ENCODE measurements at regions not wholly inside any gene's neighbourhood (a gene's known extent, or its start where the extent isn't known, plus 50 kb on each side); places are given as distances from the start of the nearest gene placed in this dataset.

DNA sequence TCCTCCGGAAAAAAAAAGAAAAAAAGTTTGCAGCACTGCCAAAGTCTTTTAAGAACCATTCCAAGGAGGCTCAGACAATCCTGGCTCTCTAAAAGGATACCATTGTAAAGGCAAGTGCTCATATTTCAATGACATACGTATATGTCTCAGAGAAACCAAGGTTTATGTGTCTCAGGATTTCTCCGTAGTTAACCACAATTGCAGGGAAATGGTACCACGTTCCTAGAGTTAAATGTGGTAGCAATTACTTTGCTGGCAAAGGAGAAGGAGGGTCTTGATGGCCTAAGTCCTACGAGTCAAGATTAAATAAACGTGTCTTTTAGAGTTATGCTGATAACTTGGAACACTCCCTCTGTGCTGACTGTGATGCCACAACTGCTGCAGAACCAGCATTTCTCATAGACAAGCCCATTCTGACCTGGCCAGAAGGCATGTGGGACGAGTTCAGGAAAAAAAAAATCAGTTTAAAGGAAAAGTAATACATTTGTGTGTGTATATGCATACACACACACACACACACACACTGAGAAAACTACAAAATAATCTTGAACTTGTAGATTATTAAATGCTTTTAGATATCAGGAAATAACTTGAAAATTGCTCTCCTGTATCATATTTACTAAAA lies 245.9 kb downstream of the FGFR2 start:
- Histone ChIP-seq H3K79me2 (ENCODE audit: control insufficient read depth, insufficient read depth, low read length) (no peaks in the 10 kb centered on the region), H4K20me1 (ENCODE audit: control insufficient read depth, insufficient read depth) (no peaks in the 10 kb centered on the region), H3K36me3 (ENCODE audit: control insufficient read depth in 2 of 2, insufficient read depth in 2 of 2, low read length in 1 of 2) (no peaks in the 10 kb centered on the region), H3K4me3 (no peak overlapping the region), H3K4me2 (ENCODE audit: control insufficient read depth, insufficient read depth) (no peak overlapping the region), H3K27ac (ENCODE audit: control insufficient read depth, insufficient read depth) (no peak overlapping the region), H3K9me3 (replicated peaks; ENCODE audit: control insufficient read depth, insufficient read depth, low read length) (no peaks in the 10 kb centered on the region; the same call in 2 of the 3 replicates), H3K9ac (ENCODE audit: control insufficient read depth, insufficient read depth, low read length) (no peak overlapping the region), H3K4me1 (ENCODE audit: control insufficient read depth, insufficient read depth, low read length) (no peaks in the 10 kb centered on the region), H3K27me3 (replicated peaks in 1 of 2; ENCODE audit: control insufficient read depth in 2 of 2, insufficient read depth in 2 of 2, low read length in 1 of 2) (no peaks in the 10 kb centered on the region), H2AFZ (ENCODE audit: control insufficient read depth, low read depth, low read length) (no peak overlapping the region)
- CTCF ChIA-PET = no interaction called here
- RAD21 ChIA-PET (ENCODE audit: unreplicated experiment) = no interaction called here
- FAIRE-seq (no peak), DNase-seq (ENCODE audit: low read depth, low spot score) (no peak), ATAC-seq (no peak)
- in situ Hi-C loops (cut with MboI) (no loop called here), intact Hi-C loops (cut with micrococcal nuclease; ENCODE audit: unreplicated experiment) (no loop called here)
- BruUV-seq (replicated peaks) = no TSS peak
- 18% methylated on average over 7 of the region's 7 CpGs for WGBS (ENCODE audit: insufficient coverage, insufficient replicate concordance, low lambda C conversion rate, missing lambda C conversion rate)
- SMC1A ChIA-PET (ENCODE audit: uncharacterized antibody, unreplicated experiment) = no interaction called here
- POLR2A ChIA-PET = no interaction called here
- TF ChIP-seq YBX1 (IDR thresholded peaks at IDR 0.05) (no peak), KAT2A (conservative IDR thresholded peaks at IDR 0.05; ENCODE audit: control insufficient read depth, low read depth, low read length) (no peak)
- TF ChIP-seq, protein P1, sequence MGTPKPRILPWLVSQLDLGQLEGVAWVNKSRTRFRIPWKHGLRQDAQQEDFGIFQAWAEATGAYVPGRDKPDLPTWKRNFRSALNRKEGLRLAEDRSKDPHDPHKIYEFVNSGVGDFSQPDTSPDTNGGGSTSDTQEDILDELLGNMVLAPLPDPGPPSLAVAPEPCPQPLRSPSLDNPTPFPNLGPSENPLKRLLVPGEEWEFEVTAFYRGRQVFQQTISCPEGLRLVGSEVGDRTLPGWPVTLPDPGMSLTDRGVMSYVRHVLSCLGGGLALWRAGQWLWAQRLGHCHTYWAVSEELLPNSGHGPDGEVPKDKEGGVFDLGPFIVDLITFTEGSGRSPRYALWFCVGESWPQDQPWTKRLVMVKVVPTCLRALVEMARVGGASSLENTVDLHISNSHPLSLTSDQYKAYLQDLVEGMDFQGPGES (IDR thresholded peaks at IDR 0.05) = no peak

DNA sequence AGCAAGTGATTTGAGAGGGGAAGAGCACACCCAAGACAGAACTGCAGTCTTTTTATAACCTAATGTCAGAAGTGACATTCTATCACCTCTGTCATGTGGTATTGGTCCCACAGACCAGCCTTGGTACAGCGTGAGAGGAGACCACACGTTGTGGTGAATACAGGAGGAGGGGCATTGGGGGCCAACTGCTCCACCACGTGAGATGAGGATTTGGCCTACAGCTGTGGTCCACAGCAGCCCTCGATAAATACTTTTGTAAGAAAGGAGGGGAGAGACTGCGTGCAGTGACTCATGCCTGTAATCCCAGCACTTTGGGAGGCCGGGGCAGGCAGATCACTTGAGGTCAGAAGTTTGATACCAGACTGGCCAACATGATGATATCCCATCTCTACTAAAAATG lies 243.1 kb downstream of the FGFR2 start:
- Histone ChIP-seq H3K27me3 (replicated peaks in 1 of 2; ENCODE audit: control insufficient read depth in 2 of 2, insufficient read depth in 2 of 2, low read length in 1 of 2) (no peaks in the 10 kb centered on the region), H3K36me3 (ENCODE audit: control insufficient read depth in 2 of 2, insufficient read depth in 2 of 2, low read length in 1 of 2) (no peaks in the 10 kb centered on the region), H3K4me2 (ENCODE audit: control insufficient read depth, insufficient read depth) (no peak overlapping the region), H3K27ac (ENCODE audit: control insufficient read depth, insufficient read depth) (no peak overlapping the region), H3K9ac (ENCODE audit: control insufficient read depth, insufficient read depth, low read length) (no peak overlapping the region), H3K4me3 (no peak overlapping the region), H4K20me1 (ENCODE audit: control insufficient read depth, insufficient read depth) (no peaks in the 10 kb centered on the region), H3K79me2 (ENCODE audit: control insufficient read depth, insufficient read depth, low read length) (no peaks in the 10 kb centered on the region), H3K4me1 (ENCODE audit: control insufficient read depth, insufficient read depth, low read length) (no peaks in the 10 kb centered on the region), H2AFZ (ENCODE audit: control insufficient read depth, low read depth, low read length) (no peak overlapping the region), H3K9me3 (replicated peaks; ENCODE audit: control insufficient read depth, insufficient read depth, low read length) (no peaks in the 10 kb centered on the region; the same call in 2 of the 3 replicates)
- no peak for TF ChIP-seq HCFC1 (IDR thresholded peaks at IDR 0.05; ENCODE audit: low read length)
- no peak for TF ChIP-seq CBX5 (IDR thresholded peaks at IDR 0.05; ENCODE audit: low read depth)
- TF ChIP-seq RAD21 (IDR thresholded peaks at IDR 0.05; ENCODE audit: insufficient read depth, low read depth, low read length) = no peak
- TF ChIP-seq SIN3A (IDR thresholded peaks at IDR 0.05; ENCODE audit: low read depth, low read length) = no peak
- no peak for TF ChIP-seq BCL11A (IDR thresholded peaks at IDR 0.05; ENCODE audit: low read depth, low read length)
- TF ChIP-seq ZSCAN29 (IDR thresholded peaks at IDR 0.05) = no peak
- ChIA-PET SMC1A (ENCODE audit: uncharacterized antibody, unreplicated experiment) (no interaction called here), CTCF (no interaction called here), RAD21 (ENCODE audit: unreplicated experiment) (no interaction called here), POLR2A (no interaction called here)
- 14% methylated on average over 6 of the region's 6 CpGs for WGBS (ENCODE audit: insufficient coverage, insufficient replicate concordance, low lambda C conversion rate, missing lambda C conversion rate)
- ATAC-seq (no peak), DNase-seq (ENCODE audit: low read depth, low spot score) (no peak), FAIRE-seq (no peak)
- in situ Hi-C loops (cut with MboI) (no loop called here), intact Hi-C loops (cut with micrococcal nuclease; ENCODE audit: unreplicated experiment) (no loop called here)
- no TSS peak for BruUV-seq (replicated peaks)

Measured in GM12878 (cell line).